GM23338 (cell line): ENCODE measurements at regions not wholly inside any gene's neighbourhood (a gene's known extent, or its start where the extent isn't known, plus 50 kb on each side); places are given as distances from the start of the nearest gene placed in this dataset.

ENCODE experiments used
- CTCF ChIP-seq, 2 experiments: fragments of 200-600 bp in 1 of 2; sonication (generic) in 1 of 2; conservative IDR thresholded peaks; 2 replicates each; pipeline versions ENCODE4 v1.5.1 to v1.6.1; 2016 to 2017; ENCODE audit warnings: antibody characterized with exemption in 2 of 2, low read depth in 2 of 2, mild to moderate bottlenecking in 2 of 2, moderate library complexity in 1 of 2
- EZH2 ChIP-seq: fragments of 200-600 bp; sonication (generic); IDR thresholded peaks from one replicate; pipeline ENCODE4 v1.8.0; 2017; ENCODE audit warnings: antibody characterized with exemption, mild to moderate bottlenecking, low read depth; ENCODE audit not compliant: unreplicated experiment

- TF ChIP-seq CTCF (conservative IDR thresholded peaks at IDR 0.05; ENCODE audit: low read depth in 2 of 2) = no peak
- no peak for TF ChIP-seq EZH2
Observed at GRCh38 chr4:30904588-30904987, 184.4 kb downstream of the PCDH7 start.
